HEK293 (cell line): ENCODE measurements at regions not wholly inside any gene's neighbourhood (a gene's known extent, or its start where the extent isn't known, plus 50 kb on each side); places are given as distances from the start of the nearest gene placed in this dataset.

Experiments used
- GLI2 ChIP-seq: fragments of 450-650 bp; formaldehyde crosslinking; IDR thresholded peaks from 2 replicates; pipeline ENCODE4; 2017; ENCODE audit warnings: missing biosample characterization, missing genetic modification characterization, low read depth, borderline replicate concordance
- GLIS2 ChIP-seq: fragments of 450-650 bp; formaldehyde crosslinking; IDR thresholded peaks from 2 replicates; pipeline ENCODE4 v1.5.1; 2016; ENCODE audit warnings: missing biosample characterization, missing genetic modification characterization
- MZF1 ChIP-seq: fragments of 450-650 bp; formaldehyde crosslinking; IDR thresholded peaks from 2 replicates; pipeline ENCODE4 v1.5.1; 2017; ENCODE audit warnings: missing biosample characterization, missing genetic modification characterization, borderline replicate concordance
- OVOL3 ChIP-seq: fragments of 450-650 bp; formaldehyde crosslinking; IDR thresholded peaks from 2 replicates; pipeline ENCODE4 v1.5.1; 2016; ENCODE audit warnings: missing biosample characterization, missing genetic modification characterization
- RBAK ChIP-seq: fragments of 450-650 bp; formaldehyde crosslinking; IDR thresholded peaks from 2 replicates; pipeline ENCODE4 v1.5.1; 2016; ENCODE audit warnings: missing biosample characterization, missing genetic modification characterization
- SP3 ChIP-seq: fragments of 450-650 bp; formaldehyde crosslinking; IDR thresholded peaks from 2 replicates; pipeline ENCODE4 v1.5.1; 2016; ENCODE audit warnings: missing biosample characterization, missing genetic modification characterization
- TCF7L2 ChIP-seq: IDR thresholded peaks from 2 replicates; pipeline ENCODE4 v1.6.1; 2011; ENCODE audit warnings: low read depth, mild to moderate bottlenecking, inconsistent platforms, low read length, moderate library complexity, borderline replicate concordance
- ZBTB1 ChIP-seq: fragments of 450-650 bp; formaldehyde crosslinking; IDR thresholded peaks from 2 replicates; pipeline ENCODE4 v1.5.1; 2016; ENCODE audit warnings: missing biosample characterization, missing genetic modification characterization
- ZNF112 ChIP-seq: fragments of 450-650 bp; formaldehyde crosslinking; IDR thresholded peaks from 2 replicates; pipeline ENCODE4 v1.5.0; 2017; ENCODE audit warnings: missing biosample characterization, missing genetic modification characterization
- ZNF114 ChIP-seq: fragments of 450-650 bp; formaldehyde crosslinking; IDR thresholded peaks from 2 replicates; pipeline ENCODE4 v1.5.0; 2017; ENCODE audit warnings: missing biosample characterization, missing genetic modification characterization
- ZNF133 ChIP-seq: fragments of 450-650 bp; formaldehyde crosslinking; IDR thresholded peaks from 2 replicates; pipeline ENCODE4 v1.5.1; 2016; ENCODE audit warnings: missing biosample characterization, missing genetic modification characterization
- ZNF146 ChIP-seq: fragments of 450-650 bp; formaldehyde crosslinking; IDR thresholded peaks from 2 replicates; pipeline ENCODE4 v1.5.1; 2016; ENCODE audit warnings: missing biosample characterization, missing genetic modification characterization
- ZNF155 ChIP-seq: fragments of 450-650 bp; formaldehyde crosslinking; IDR thresholded peaks from 2 replicates; pipeline ENCODE4 v1.5.1; 2016; ENCODE audit warnings: missing biosample characterization, missing genetic modification characterization
- ZNF211 ChIP-seq: fragments of 450-650 bp; formaldehyde crosslinking; IDR thresholded peaks from 2 replicates; pipeline ENCODE4 v1.5.1; 2016; ENCODE audit warnings: low read depth, missing biosample characterization, missing genetic modification characterization
- ZNF24 ChIP-seq: fragments of 450-650 bp; formaldehyde crosslinking; IDR thresholded peaks from 2 replicates; pipeline ENCODE4 v1.5.1; 2016; ENCODE audit warnings: missing biosample characterization, missing genetic modification characterization
- ZNF266 ChIP-seq: fragments of 450-650 bp; formaldehyde crosslinking; IDR thresholded peaks from 2 replicates; pipeline ENCODE4 v1.5.1; 2016; ENCODE audit warnings: missing biosample characterization, missing genetic modification characterization, low read depth
- ZNF449 ChIP-seq: fragments of 450-650 bp; formaldehyde crosslinking; IDR thresholded peaks from 2 replicates; pipeline ENCODE4 v1.5.1; 2017; ENCODE audit warnings: missing biosample characterization, mild to moderate bottlenecking, missing genetic modification characterization, moderate library complexity
- ZNF514 ChIP-seq: fragments of 450-650 bp; formaldehyde crosslinking; IDR thresholded peaks from 2 replicates; pipeline ENCODE4 v1.5.1; 2016; ENCODE audit warnings: missing biosample characterization, missing genetic modification characterization
- ZNF521 ChIP-seq: fragments of 450-650 bp; formaldehyde crosslinking; IDR thresholded peaks from 2 replicates; pipeline ENCODE4 v1.5.1; 2017; ENCODE audit warnings: missing biosample characterization, mild to moderate bottlenecking, missing genetic modification characterization
- ZNF544 ChIP-seq: fragments of 450-650 bp; formaldehyde crosslinking; IDR thresholded peaks from 2 replicates; pipeline ENCODE4 v1.5.0; 2017; ENCODE audit warnings: missing biosample characterization, missing genetic modification characterization
- ZNF548 ChIP-seq: fragments of 450-650 bp; formaldehyde crosslinking; IDR thresholded peaks from 2 replicates; pipeline ENCODE4 v1.5.1; 2016; ENCODE audit warnings: missing biosample characterization, missing genetic modification characterization
- ZNF626 ChIP-seq: fragments of 450-650 bp; sonication (Bioruptor Pico); formaldehyde crosslinking; IDR thresholded peaks from 2 replicates; pipeline ENCODE4 v1.5.1; 2018; ENCODE audit warnings: missing biosample characterization, missing genetic modification characterization, inconsistent platforms
- ZNF707 ChIP-seq: fragments of 450-650 bp; formaldehyde crosslinking; IDR thresholded peaks from 2 replicates; pipeline ENCODE4 v1.5.1; 2016; ENCODE audit warnings: missing biosample characterization, missing genetic modification characterization
- ZNF843 ChIP-seq: fragments of 450-650 bp; formaldehyde crosslinking; IDR thresholded peaks from 2 replicates; pipeline ENCODE4 v1.5.1; 2016; ENCODE audit warnings: missing biosample characterization, missing genetic modification characterization
- ZSCAN16 ChIP-seq: fragments of 450-650 bp; formaldehyde crosslinking; IDR thresholded peaks from 2 replicates; pipeline ENCODE4 v1.5.1; 2016; ENCODE audit warnings: missing biosample characterization, missing genetic modification characterization
- TF ChIP-seq, protein P1 (sequence below): fragments of 450-650 bp; formaldehyde crosslinking; IDR thresholded peaks from 2 replicates; pipeline ENCODE4 v1.5.1; 2016; ENCODE audit warnings: missing biosample characterization, missing genetic modification characterization
- TF ChIP-seq, protein P2 (sequence below): fragments of 450-650 bp; formaldehyde crosslinking; IDR thresholded peaks from 2 replicates; pipeline ENCODE4 v1.5.0; 2017; ENCODE audit warnings: missing biosample characterization, missing genetic modification characterization, borderline replicate concordance
- TF ChIP-seq, protein P3 (sequence below): fragments of 450-650 bp; formaldehyde crosslinking; IDR thresholded peaks from 2 replicates; pipeline ENCODE4 v1.5.1; 2017; ENCODE audit warnings: missing biosample characterization, missing genetic modification characterization
- TF ChIP-seq, protein P4 (sequence below): fragments of 450-650 bp; formaldehyde crosslinking; IDR thresholded peaks from 2 replicates; pipeline ENCODE4 v1.5.1; 2016; ENCODE audit warnings: missing biosample characterization, missing genetic modification characterization

- TF ChIP-seq, protein P1, sequence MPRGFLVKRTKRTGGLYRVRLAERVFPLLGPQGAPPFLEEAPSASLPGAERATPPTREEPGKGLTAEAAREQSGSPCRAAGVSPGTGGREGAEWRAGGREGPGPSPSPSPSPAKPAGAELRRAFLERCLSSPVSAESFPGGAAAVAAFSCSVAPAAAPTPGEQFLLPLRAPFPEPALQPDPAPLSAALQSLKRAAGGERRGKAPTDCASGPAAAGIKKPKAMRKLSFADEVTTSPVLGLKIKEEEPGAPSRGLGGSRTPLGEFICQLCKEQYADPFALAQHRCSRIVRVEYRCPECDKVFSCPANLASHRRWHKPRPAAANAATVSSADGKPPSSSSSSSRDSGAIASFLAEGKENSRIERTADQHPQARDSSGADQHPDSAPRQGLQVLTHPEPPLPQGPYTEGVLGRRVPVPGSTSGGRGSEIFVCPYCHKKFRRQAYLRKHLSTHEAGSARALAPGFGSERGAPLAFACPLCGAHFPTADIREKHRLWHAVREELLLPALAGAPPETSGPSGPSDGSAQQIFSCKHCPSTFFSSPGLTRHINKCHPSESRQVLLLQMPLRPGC (tag by site-specific recombination) = 0 out of 2 replicates have a peak, but pooled peaks have one; percentile 44
- TF ChIP-seq ZNF133 (tag by site-specific recombination) (no peak), ZNF266 (tag by site-specific recombination) (no peak), ZSCAN16 (peak; percentile 67; the same call in 1 of the 2 replicates), ZNF155 (tag by site-specific recombination) (no peak), ZNF626 (tag by site-specific recombination) (no peak), ZNF544 (tag by site-specific recombination) (no peak), ZNF521 (tag by site-specific recombination) (no peak), ZNF449 (no peak), ZNF514 (tag by site-specific recombination) (no peak), ZNF211 (tag by site-specific recombination) (no peak), ZBTB1 (tag by site-specific recombination) (no peak), RBAK (no peak), ZNF24 (peak; percentile 83; the same call in 1 of the 2 replicates), GLIS2 (tag by site-specific recombination) (peak; percentile 62; the same call in 1 of the 2 replicates), ZNF112 (tag by site-specific recombination) (no peak), ZNF843 (tag by site-specific recombination) (no peak), SP3 (tag by site-specific recombination) (no peak), OVOL3 (tag by site-specific recombination) (no peak), MZF1 (0 out of 2 replicates have a peak, but pooled peaks have one; percentile 13), ZNF548 (tag by site-specific recombination) (no peak), ZNF707 (tag by site-specific recombination) (no peak), ZNF146 (tag by site-specific recombination) (no peak), GLI2 (tag by site-specific recombination) (0 out of 2 replicates have a peak, but pooled peaks have one; percentile 4), TCF7L2 (no peak), ZNF114 (no peak)
- TF ChIP-seq, protein P2, sequence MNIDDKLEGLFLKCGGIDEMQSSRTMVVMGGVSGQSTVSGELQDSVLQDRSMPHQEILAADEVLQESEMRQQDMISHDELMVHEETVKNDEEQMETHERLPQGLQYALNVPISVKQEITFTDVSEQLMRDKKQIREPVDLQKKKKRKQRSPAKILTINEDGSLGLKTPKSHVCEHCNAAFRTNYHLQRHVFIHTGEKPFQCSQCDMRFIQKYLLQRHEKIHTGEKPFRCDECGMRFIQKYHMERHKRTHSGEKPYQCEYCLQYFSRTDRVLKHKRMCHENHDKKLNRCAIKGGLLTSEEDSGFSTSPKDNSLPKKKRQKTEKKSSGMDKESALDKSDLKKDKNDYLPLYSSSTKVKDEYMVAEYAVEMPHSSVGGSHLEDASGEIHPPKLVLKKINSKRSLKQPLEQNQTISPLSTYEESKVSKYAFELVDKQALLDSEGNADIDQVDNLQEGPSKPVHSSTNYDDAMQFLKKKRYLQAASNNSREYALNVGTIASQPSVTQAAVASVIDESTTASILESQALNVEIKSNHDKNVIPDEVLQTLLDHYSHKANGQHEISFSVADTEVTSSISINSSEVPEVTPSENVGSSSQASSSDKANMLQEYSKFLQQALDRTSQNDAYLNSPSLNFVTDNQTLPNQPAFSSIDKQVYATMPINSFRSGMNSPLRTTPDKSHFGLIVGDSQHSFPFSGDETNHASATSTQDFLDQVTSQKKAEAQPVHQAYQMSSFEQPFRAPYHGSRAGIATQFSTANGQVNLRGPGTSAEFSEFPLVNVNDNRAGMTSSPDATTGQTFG (tag by site-specific recombination) = no peak
- TF ChIP-seq, protein P3, sequence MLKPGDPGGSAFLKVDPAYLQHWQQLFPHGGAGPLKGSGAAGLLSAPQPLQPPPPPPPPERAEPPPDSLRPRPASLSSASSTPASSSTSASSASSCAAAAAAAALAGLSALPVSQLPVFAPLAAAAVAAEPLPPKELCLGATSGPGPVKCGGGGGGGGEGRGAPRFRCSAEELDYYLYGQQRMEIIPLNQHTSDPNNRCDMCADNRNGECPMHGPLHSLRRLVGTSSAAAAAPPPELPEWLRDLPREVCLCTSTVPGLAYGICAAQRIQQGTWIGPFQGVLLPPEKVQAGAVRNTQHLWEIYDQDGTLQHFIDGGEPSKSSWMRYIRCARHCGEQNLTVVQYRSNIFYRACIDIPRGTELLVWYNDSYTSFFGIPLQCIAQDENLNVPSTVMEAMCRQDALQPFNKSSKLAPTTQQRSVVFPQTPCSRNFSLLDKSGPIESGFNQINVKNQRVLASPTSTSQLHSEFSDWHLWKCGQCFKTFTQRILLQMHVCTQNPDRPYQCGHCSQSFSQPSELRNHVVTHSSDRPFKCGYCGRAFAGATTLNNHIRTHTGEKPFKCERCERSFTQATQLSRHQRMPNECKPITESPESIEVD (tag by site-specific recombination) = peak; percentile 85
- TF ChIP-seq, protein P4, sequence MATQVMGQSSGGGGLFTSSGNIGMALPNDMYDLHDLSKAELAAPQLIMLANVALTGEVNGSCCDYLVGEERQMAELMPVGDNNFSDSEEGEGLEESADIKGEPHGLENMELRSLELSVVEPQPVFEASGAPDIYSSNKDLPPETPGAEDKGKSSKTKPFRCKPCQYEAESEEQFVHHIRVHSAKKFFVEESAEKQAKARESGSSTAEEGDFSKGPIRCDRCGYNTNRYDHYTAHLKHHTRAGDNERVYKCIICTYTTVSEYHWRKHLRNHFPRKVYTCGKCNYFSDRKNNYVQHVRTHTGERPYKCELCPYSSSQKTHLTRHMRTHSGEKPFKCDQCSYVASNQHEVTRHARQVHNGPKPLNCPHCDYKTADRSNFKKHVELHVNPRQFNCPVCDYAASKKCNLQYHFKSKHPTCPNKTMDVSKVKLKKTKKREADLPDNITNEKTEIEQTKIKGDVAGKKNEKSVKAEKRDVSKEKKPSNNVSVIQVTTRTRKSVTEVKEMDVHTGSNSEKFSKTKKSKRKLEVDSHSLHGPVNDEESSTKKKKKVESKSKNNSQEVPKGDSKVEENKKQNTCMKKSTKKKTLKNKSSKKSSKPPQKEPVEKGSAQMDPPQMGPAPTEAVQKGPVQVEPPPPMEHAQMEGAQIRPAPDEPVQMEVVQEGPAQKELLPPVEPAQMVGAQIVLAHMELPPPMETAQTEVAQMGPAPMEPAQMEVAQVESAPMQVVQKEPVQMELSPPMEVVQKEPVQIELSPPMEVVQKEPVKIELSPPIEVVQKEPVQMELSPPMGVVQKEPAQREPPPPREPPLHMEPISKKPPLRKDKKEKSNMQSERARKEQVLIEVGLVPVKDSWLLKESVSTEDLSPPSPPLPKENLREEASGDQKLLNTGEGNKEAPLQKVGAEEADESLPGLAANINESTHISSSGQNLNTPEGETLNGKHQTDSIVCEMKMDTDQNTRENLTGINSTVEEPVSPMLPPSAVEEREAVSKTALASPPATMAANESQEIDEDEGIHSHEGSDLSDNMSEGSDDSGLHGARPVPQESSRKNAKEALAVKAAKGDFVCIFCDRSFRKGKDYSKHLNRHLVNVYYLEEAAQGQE (tag by site-specific recombination) = peak; percentile 20; the same call in 1 of the 2 replicates
These were observed 52.2 kb upstream of the BTN3A2 start (continued) for GRCh38 chr6:26312501-26313397.
